Tibial nerve (tissue), 4 donors: ENCODE measurements at regions not wholly inside any gene's neighbourhood (a gene's known extent, or its start where the extent isn't known, plus 50 kb on each side); places are given as distances from the start of the nearest gene placed in this dataset.

Source experiments
- DNase-seq, 2 donors: peaks; one replicate each; pipeline ENCODE4 v3.0.0-alpha.2; 2019; ENCODE audit warnings: low spot score in 2 of 2
- H3K27ac ChIP-seq, 4 donors: fragments of 200-600 bp; sonication (generic) in 3 of 4; one replicate each; pipeline ENCODE4 v1.5.1; 2017 to 2019; ENCODE audit warnings: mild to moderate bottlenecking in 1 of 4
- H3K27me3 ChIP-seq, 2 donors: fragments of 200-600 bp; sonication (generic) in 1 of 2; one replicate each; pipeline versions ENCODE4 v1.5.1 to v1.6.0; 2017 to 2019
- H3K36me3 ChIP-seq, 3 donors: fragments of 200-600 bp; sonication (generic); one replicate each; pipeline ENCODE4 v1.5.1; 2018 to 2019
- H3K4me1 ChIP-seq, 4 donors: fragments of 200-600 bp; sonication (generic) in 3 of 4; one replicate each; pipeline ENCODE4 v1.5.1; 2017 to 2019
- H3K4me3 ChIP-seq, 4 donors: fragments of 200-600 bp; sonication (generic) in 3 of 4; one replicate each; pipeline ENCODE4 v1.5.1; 2017 to 2019; ENCODE audit warnings: mild to moderate bottlenecking in 1 of 4, moderate library complexity in 1 of 4
- H3K9me3 ChIP-seq, 4 donors: fragments of 200-600 bp; sonication (generic) in 3 of 4; one replicate each; pipeline ENCODE4 v1.5.1; 2017 to 2019
- CTCF ChIP-seq, 5 experiments: fragments of 200-600 bp in 3 of 5; fragments of 450-650 bp in 2 of 5; sonication (generic) in 3 of 5; IDR thresholded peaks; one replicate each; pipeline ENCODE4 v1.5.1; 2016 to 2019; ENCODE audit warnings: antibody characterized with exemption in 5 of 5, mild to moderate bottlenecking in 3 of 5, moderate library complexity in 2 of 5
- EP300 ChIP-seq, 2 donors: sonication (generic); formaldehyde crosslinking; IDR thresholded peaks; one replicate each; pipeline ENCODE4 v1.6.1; 2017; ENCODE audit warnings: antibody characterized with exemption in 2 of 2, mild to moderate bottlenecking in 1 of 2
- POLR2A ChIP-seq, 2 donors: fragments of 450-650 bp; IDR thresholded peaks; one replicate each; pipeline ENCODE4 v1.6.1; 2017; ENCODE audit warnings: antibody characterized with exemption in 2 of 2, mild to moderate bottlenecking in 2 of 2, moderate library complexity in 2 of 2
- WGBS, 2 donors: methylation state at CpG; one replicate each; pipeline ENCODE4 v1.1.5; 2018; 5-methylcytosine and 5-hydroxymethylcytosine counted together

GRCh38 chr6:149136913-149137286, 180.6 kb upstream of the TAB2 start:
- WGBS, 2 donors = 96 to 99% methylated on average over 2 of the region's 2 CpGs
- DNase-seq = no peak
- H3K27me3 ChIP-seq = no peaks in the 10 kb centered on the region
- H3K4me1 ChIP-seq = peaks cover 0 to 16% (median 2%) of the 10 kb centered on the region in 4 donors
- H3K36me3 ChIP-seq = no peaks in the 10 kb centered on the region
- H3K27ac ChIP-seq = no peak overlapping the region
- H3K9me3 ChIP-seq = no peaks in the 10 kb centered on the region
- TF ChIP-seq CTCF (IDR thresholded peaks at IDR 0.05) = no peak
- no peak overlapping the region for H3K4me3 ChIP-seq

GRCh38 chr6:149137594-149137993, 179.9 kb upstream of the TAB2 start:
- H3K27ac ChIP-seq = no peak overlapping the region
- WGBS, 2 donors = 60 to 77% methylated on average over 4 of the region's 4 CpGs
- H3K27me3 ChIP-seq = no peaks in the 10 kb centered on the region
- TF ChIP-seq EP300 (IDR thresholded peaks at IDR 0.05) (no peak), POLR2A (IDR thresholded peaks at IDR 0.05) (no peak), CTCF (IDR thresholded peaks at IDR 0.05) (no peak)
- no peak overlapping the region for H3K4me3 ChIP-seq
- no peaks in the 10 kb centered on the region for H3K36me3 ChIP-seq
- no peak for DNase-seq
- no peaks in the 10 kb centered on the region for H3K9me3 ChIP-seq
- peaks cover 0 to 16% (median 2%) of the 10 kb centered on the region in 4 donors for H3K4me1 ChIP-seq

GRCh38 chr6:149138089-149138488, 179.4 kb upstream of the TAB2 start:
- H3K4me3 ChIP-seq = no peak overlapping the region
- H3K27me3 ChIP-seq = no peaks in the 10 kb centered on the region
- WGBS, 2 donors = 83 to 88% methylated on average over 10 of the region's 10 CpGs
- H3K9me3 ChIP-seq = no peaks in the 10 kb centered on the region
- H3K4me1 ChIP-seq = peaks cover 0 to 16% (median 2%) of the 10 kb centered on the region in 4 donors
- H3K27ac ChIP-seq = no peak overlapping the region
- DNase-seq = no peak
- no peaks in the 10 kb centered on the region for H3K36me3 ChIP-seq
- TF ChIP-seq POLR2A (IDR thresholded peaks at IDR 0.05) = no peak
- TF ChIP-seq EP300 (IDR thresholded peaks at IDR 0.05) = no peak
- TF ChIP-seq CTCF (IDR thresholded peaks at IDR 0.05) = no peak

- Histone ChIP-seq H3K4me3 (no peak overlapping the region), H3K27me3 (no peaks in the 10 kb centered on the region), H3K36me3 (no peaks in the 10 kb centered on the region), H3K9me3 (no peaks in the 10 kb centered on the region), H3K4me1 (peaks cover 0 to 16% (median 2%) of the 10 kb centered on the region in 4 donors), H3K27ac (no peak overlapping the region)
- WGBS, 2 donors = 97 to 98% methylated on average over 12 of the region's 12 CpGs
- DNase-seq = no peak
- TF ChIP-seq CTCF (IDR thresholded peaks at IDR 0.05) = no peak
- no peak for TF ChIP-seq POLR2A (IDR thresholded peaks at IDR 0.05)
- no peak for TF ChIP-seq EP300 (IDR thresholded peaks at IDR 0.05)
These were observed 178.7 kb upstream of the TAB2 start for GRCh38 chr6:149138699-149139294.

- TF ChIP-seq EP300 (IDR thresholded peaks at IDR 0.05) = no peak
- TF ChIP-seq CTCF (IDR thresholded peaks at IDR 0.05) = no peak
- TF ChIP-seq POLR2A (IDR thresholded peaks at IDR 0.05) = no peak
- no peaks in the 10 kb centered on the region for H3K27me3 ChIP-seq
- H3K27ac ChIP-seq = peak overlapping the region in 2 of 4 donors; percentile 48 to 72
These were observed 177.8 kb upstream of the TAB2 start for GRCh38 chr6:149139782-149140136.

More at GRCh38 chr6:149139782-149140136, 177.8 kb upstream of the TAB2 start:
- H3K4me1 ChIP-seq = peaks cover 0 to 9% (median 2%) of the 10 kb centered on the region in 4 donors
- DNase-seq = no peak
- no peaks in the 10 kb centered on the region for H3K9me3 ChIP-seq
- H3K36me3 ChIP-seq = no peaks in the 10 kb centered on the region
- H3K4me3 ChIP-seq = no peak overlapping the region
